GM19438 (cell line): ENCODE measurements at regions not wholly inside any gene's neighbourhood (a gene's known extent, or its start where the extent isn't known, plus 50 kb on each side); places are given as distances from the start of the nearest gene placed in this dataset.
"Not testable (repeated sequence)": the region's sequence is repeated elsewhere in the genome, so short reads cannot be mapped to it uniquely, and the experiment has no call there.

Experiments
- ATAC-seq: cut with Tn5 transposase; IDR thresholded peaks from one replicate; pipeline ENCODE4 v1.9.1; 2021; ENCODE audit warnings: low read depth; ENCODE audit not compliant: unreplicated experiment

DNA sequence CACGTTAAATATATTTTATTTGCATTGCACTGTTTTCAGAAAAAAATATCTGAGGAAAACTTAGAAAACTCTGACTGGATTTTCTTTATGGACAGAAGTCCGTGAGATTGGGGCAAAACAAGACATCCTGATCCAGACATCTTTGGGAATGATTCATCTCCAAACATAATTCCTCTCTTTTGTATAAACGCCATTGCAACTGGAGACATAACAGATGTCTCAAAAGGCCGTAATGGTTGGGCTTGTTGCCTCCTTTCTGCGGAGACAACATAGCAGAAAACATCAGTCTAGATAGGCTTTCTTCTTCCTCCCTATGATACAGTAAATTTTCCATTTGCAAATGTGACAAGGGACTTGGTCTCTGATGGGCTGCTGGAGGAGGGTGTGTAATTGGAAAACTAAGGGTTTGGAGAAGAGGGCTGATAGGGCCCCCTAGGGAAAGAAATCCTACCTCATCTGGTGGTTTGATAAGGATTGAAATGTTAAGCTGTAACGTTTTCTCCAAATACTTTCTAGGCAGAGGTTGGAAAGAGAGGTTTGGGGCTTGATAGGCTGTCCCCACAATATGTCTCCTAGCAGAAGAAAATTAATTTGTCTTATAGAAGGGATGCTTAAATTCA is 631.5 kb upstream of the ST8SIA4 start:
- no peak for ATAC-seq

DNA sequence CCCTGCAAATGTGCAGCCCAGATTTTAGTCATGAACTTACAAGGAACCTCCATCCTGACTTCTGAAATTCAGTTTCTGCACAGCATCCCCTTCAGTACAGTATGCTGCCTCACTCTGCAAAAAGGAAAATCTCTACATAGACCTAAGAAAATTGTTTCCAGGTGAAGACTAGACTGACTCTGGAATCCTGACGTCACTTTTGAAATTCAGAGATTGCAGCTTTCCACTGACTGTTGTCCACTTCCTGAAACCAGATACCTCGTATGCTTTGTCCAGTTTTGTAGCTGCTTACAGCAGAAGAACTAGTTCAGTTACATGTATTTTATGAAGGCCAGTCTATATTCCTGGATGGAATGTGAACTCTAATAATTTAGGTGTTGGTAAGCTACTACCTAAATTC is 629.3 kb upstream of the ST8SIA4 start:
- no peak for ATAC-seq

DNA sequence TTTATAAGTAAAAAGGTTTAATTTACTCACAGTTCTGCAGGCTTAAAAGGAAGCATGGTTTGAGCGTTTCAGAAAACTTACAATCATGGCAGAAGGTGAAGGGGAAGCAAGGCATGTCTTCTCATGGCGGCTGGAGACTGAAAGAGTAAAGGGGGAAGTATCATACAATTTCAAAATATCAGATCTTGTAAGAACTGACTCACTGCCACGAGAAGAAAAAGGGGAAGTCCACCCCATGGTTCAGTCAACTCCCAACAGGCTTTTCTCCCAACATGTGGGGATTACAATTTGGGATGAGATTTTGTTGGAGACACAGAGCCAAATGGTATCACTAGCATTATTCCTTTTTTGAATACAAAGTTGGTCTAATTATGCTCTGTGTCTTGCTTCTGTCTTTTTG is 627.9 kb upstream of the ST8SIA4 start:
- no peak for ATAC-seq

DNA sequence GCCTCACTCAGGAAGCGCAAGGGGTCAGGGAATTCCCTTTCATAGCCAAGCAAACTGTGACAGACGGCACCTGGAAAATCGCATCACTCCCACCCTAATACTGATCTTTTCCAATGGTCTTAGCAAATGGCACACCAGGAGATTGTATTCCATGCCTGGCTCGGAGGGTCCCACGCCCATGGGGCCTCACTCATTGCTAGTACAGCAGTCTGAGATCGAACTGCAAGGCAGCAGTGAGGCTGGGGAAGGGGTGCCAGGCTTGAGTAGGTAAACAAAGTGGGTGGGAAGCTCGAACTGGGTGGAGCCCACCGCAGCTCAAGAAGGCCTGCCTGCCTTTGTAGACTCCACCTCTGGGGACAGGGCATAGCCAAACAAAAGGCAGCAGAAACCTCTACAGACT is 626.0 kb upstream of the ST8SIA4 start:
- not testable (repeated sequence) for ATAC-seq

DNA sequence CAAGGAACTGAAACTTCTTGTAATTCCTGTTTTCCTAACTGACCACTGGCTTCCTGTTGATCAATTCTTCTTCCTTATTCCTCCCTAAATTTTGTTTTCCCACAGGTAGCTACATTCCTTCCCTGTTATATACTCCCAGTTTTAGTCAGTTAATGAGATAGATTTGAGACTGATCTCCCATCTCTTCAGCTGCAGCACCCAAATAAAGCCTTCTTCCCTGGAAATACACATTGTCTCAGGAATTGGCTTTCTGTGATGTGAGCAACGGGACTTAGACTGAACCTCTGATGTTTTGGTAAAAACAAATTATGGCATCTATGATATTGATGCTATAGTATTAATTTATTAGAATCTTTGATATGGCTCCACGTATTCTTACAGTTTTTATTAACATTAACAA is 617.3 kb upstream of the ST8SIA4 start:
- no peak for ATAC-seq

DNA sequence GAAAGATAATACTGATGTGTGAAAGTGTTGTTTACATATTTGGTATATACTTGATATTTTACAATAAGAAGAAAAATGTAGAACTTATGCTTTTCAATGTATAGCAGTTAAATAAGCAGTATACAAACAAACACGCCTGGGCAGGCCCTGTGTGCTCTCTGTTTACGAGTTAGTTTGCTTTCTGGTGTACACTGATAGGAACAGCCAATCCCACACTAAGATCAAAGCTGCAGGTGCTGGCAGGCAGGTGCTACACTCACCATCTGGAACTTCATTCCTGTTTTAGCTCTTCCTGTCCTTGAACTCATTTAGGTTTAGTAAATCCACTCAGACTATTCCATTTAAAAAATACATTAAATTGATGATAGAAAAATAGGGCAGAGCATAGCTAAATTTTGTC is 614.7 kb upstream of the ST8SIA4 start:
- ATAC-seq, result no peak

DNA sequence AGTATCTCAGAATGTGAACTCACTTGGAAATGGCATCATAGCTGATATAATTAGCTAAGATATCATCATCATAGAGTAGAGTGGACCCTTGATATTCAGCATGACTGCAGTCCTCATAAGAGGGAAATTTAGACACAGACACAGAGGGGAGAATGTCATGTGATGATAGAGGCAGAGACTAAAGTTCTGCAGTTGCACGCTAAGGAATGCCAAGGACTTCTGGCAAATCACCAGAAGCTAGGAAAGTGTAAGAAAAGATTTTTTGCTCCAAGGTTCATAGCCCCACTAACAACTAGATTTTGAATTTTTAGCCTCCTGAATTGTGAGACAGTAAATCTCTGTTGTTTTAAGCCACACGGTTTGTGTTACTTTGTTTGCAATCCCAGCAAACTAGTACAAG is 612.6 kb upstream of the ST8SIA4 start:
- ATAC-seq, result no peak

DNA sequence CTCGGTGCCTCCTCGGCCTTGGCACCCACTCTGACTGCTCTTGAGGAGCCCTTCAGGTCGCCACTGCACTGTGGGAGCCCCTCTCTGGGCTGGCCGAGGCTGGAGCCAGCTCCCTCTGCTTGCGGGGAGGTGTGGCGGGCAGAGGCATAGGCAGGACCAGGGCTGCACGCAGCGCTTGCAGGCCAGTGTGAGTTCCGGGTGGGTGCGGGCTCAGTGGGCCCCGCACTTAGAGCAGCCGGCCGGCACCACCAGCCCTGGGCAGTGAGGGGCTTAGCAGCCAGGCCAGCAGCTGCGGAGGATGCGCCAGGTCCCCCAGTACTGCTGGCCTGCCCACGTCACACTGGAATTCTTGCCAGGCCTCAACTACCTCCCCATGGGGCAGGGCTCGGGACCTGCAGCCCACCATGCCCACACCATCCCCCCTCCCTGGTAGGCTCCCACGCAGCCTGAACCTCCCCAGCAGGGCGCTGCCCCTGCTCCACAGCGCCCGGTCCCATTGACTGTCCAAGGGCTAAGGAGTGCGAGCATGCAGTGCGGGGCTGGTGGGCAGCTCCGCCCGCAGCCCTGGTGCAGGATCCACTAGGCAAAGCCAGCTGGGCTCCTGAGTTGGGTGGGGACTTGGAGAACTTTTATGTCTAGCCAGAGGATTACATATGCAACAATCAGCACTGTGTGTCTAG is 602.9 kb upstream of the ST8SIA4 start:
- ATAC-seq, result no peak

DNA sequence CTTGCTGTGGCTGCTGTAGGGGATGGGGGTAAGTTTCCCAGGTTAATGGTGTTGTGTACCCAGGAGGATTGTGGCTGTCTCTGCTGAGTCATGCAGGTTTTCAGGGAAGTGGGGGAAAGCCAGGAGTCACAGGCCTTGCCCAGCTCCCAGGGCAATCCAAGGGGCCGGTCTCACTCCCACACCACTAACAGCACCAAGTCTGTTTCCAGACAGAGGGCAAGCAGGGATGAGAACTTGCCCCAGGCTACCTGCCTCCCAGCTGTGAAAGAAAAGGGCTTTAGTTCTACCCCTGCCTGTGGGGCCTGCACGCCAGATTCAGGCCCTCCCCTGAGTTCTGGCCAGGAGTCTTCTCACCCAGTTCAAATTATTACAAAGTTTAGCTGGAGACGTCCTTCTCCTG is 579.8 kb upstream of the ST8SIA4 start:
- no peak for ATAC-seq

DNA sequence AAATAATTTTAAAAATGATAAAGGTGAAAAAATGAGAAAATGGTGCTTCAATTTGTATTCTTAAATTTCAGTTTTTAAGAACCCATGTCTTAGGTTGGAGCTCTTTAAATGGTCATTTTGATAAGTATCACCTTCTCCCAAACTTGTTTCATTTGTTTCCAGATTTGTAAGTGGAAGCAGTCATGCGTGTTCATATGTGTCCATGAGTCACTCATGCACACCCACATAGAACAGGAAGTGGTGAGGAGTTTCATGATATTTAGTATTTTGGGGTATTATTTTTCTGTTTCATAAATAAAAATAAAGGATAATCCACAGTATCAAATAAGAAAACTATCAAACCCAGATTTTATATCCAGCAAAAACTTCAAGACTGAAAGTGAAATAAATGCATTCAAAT is 570.4 kb upstream of the ST8SIA4 start:
- ATAC-seq, result no peak

DNA sequence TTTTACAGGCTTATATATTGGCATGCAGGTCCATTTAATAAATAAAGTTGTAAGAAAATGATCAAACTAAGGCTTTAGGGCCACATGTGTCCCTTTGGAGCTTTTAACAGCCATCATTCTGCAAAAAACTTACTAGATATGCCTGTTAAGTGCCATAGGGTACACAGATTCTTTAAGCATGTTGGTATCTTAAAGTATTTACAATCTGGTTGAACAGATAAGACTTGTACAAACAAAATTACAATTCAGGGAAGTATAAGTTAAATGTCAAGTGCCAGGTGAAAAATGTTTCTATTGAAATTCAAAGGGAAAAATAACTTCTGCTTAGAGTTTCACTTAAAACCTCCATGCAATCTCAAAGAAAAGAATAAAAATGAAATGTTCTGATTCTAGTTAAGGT is 558.4 kb upstream of the ST8SIA4 start:
- ATAC-seq, result no peak

DNA sequence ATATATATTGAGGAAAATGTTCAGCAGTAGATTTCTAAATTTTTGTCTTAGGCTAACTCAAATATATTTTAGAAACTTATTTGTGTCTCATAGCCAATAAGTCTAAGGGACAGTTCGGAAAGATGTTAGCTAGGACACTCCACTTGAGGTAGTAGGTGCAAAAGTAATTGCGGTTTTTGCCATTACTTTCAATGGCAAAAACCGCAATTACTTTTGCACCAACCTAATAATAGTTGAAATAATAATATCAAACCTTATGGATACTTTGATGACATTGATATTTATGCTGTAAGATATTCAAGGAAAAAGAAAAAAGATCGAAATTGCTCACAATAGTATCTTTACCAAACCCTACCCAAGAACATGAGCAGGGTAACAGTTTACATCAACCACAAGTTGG is 555.5 kb upstream of the ST8SIA4 start:
- no peak for ATAC-seq

DNA sequence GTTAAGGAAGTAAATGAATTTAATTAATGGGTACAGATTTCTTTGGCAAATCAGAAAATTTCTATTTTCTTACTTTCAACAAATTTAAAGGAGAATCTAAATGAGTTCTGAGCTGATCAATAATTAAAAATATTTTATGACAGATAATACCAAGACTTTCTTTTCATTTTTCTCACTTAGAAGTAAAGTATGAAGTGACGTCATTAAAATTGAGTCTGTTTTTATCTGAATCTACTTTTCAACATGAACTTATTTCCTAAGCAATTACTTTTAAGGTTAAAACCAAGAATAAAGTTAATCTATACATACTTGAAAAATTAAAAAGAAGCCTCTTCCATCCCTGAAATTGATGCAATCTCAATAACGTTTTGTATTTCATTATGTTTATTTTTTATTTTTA is 552.8 kb upstream of the ST8SIA4 start:
- ATAC-seq, result no peak

DNA sequence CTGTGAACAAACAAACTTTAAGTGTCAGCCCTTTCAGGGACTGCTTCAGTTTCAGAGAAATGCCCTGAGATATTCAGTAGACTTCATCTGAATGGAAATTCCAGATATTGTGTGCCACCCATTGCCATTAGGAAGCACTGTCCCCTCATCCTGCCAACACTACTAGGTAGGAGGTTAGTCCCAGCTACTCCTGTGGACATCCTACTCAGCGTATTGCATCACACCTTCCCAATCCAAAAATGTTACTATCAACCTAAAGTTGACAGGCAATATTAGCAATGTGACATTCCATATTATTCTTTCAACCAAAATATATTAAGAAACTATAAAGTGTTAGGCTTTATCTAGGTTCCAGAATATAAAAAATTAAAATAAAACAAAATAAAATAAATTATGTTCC is 552.0 kb upstream of the ST8SIA4 start:
- ATAC-seq, result no peak

DNA sequence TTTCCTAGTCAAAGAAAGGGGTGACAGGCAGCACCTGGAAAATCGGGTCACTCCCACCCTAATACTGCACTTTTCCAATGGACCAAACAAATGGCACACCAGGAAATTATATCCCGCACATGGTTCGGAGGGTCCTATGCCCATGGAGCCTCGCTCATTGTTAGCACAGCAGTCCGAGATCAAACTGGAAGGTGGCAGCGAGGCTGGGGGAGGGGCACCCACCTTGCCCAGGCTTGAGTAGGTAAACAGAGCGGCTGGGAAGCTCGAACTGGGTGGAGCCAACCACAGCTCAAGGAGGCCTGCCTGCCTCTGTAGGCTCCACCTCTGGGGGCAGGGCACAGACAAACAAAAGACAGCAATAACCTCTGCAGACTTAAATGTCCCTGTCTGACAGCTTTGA is 539.2 kb upstream of the ST8SIA4 start:
- not testable (repeated sequence) for ATAC-seq

DNA sequence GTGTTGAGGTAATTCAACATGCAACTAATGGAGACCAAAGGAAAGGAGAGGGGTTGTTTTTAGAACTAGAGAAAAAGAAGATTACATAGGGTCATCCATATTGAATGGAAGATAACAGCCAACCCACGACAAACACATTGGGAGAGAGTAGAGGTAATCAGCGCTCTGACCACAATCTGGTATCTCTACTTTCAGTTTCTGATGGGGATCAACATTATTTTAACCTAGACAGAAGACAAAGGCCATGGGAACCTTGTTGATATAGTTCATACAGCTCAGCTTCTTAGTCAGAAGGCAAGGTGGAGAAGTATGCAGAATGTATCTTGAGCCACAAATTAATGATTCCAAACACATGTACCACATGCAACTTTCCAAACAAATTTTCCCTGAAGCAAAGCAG is 537.1 kb upstream of the ST8SIA4 start:
- ATAC-seq, result no peak

DNA sequence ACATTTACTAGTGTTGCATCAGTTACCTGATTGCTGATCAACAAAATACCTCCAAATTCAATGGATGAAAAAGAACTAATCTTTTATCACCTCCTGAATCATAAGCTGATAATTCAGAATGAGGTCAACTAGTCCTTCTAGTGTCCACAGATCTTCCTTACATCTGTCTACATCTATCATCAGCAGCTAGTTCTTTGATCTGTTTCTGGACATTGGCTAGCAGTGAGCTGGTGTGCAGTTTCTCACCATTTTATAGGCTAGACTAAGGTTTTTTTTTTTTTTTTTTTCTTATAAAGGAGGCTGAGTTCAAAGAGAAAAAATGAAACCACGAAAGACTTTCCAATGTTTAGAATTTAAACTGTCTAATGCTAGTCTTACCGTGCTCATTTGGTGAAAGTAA is 534.3 kb upstream of the ST8SIA4 start:
- ATAC-seq, result no peak

DNA sequence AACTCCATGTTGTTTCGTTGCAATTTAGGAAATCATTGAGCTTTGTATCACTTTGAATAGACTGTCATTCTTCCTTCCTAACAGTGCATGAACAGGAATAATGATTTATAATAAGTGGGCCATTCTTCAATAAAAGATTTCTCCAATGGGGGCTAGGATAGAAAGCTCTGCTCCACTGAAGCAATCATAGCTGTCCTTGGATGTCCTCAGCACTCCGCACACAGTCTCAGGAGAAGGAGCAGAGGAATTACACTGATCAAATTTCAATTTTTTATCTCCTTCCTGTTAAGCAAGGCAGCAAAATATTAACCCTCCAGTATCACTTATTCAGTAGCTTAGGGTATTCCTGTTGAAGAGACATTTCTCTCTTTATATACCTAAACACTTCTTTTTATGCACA is 532.7 kb upstream of the ST8SIA4 start:
- ATAC-seq, result no peak

DNA sequence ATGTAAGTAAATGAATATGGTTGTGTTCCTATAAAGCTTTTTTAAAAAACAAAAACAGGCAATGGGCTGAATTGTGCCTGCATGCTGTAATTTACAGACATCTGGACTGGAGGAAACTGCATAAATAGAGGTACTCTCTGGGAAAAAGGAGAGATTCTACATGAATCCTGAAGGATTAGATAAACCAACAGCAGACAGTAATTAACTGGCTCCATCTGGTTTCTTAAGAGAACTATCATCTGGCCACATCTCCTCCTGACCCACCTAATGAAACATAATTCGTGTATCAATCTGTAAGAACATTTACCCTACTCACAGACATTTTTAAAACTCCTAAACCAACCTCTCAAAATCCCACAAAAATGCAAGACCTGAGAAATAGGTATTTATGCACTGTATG is 528.1 kb upstream of the ST8SIA4 start:
- ATAC-seq, result no peak

DNA sequence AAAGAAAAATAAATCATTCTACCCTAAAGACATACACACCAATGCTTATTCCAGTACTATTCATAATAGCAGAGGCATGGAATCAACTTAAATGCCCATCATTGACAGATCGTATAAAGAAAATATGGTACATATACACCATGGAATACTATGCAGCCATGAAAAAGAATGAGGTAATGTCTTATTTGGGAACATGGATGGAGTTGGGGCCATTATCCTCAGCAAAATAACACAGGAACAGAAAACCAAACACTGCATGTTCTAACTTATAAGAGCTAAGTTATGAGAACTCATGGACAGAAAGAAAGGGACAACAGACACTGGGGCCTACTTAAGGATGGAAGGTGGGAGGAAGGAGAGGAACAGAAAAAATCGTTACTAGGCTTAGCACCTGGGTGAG is 527.5 kb upstream of the ST8SIA4 start:
- no peak for ATAC-seq

DNA sequence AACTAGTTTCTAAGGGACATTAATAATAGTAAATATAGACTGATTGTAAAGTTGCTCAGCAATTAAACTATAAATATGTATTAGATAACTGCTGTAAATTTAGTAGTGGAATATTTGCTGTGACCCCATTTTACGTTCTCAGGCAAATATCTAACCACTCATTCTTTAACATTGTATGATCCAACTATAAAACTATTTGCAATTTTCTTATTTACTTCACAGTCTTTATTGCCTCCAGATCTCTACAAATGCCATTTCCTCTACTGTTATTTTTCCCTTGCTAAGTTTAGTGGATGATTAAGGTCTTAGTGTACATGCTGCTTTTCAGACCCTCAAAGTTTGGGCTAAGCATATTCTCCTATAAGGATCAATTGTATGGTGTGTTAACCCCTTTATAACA is 526.2 kb upstream of the ST8SIA4 start:
- ATAC-seq, result no peak

DNA sequence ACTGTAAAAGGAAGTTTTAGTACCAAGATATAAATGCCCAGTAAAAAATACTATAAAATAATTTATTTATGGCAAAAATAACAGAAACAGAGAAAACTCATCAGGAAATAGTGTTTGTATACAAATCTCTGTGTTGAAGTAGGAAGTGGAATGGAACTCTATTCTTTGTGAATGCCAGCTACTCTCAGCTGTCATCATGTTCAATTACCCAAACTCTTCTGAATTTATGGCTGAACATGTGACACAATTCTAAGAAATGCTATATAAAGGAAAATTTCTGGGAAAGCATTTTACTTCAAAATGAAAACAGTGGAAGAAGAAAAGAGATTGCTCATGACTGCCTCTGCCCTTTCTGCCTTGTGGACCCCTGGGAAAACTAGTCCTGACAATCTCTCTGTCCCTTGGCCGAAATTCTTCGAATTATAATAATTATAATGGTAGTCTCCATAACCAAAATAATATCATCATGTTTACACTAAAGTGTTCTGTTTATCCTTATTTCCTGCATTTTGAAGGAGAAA is 522.3 kb upstream of the ST8SIA4 start:
- ATAC-seq, result no peak
